ENCODE measurements at regions not wholly inside any gene's neighbourhood (a gene's known extent, or its start where the extent isn't known, plus 50 kb on each side); places are given as distances from the start of the nearest gene placed in this dataset.

DNA sequence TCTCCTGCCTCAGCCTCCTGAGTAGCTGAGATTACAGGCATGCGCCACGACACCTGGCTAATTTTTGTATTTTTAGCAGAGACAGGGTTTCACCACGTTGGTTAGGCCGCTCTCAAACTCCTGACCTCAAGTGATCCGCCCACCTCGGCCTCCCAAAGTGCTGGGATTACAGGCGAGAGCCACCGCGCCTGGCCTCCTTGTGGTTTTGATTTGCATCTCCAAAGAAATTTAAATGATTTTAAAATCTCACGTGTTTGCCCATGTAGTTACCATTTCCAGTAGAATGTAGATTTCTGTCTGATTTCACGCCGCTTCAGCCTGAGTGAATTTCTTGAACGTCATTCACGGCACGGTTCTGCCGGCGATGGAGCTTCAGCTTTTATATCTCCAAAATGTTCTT, 55.8 kb downstream of the IGF2 start:
- WGBS, 2 donors = 87 to 90% methylated on average over 17 of the region's 17 CpGs
- intact Hi-C loops (cut with DNase I) = no loop called here
- H3K4me1 ChIP-seq = no peaks in the 10 kb centered on the region
- H3K36me3 ChIP-seq = no peaks in the 10 kb centered on the region
- no peaks in the 10 kb centered on the region for H3K27me3 ChIP-seq
- TF ChIP-seq CTCF (IDR thresholded peaks at IDR 0.05) = no peak
- H3K4me3 ChIP-seq = no peak overlapping the region
- DNase-seq (no peak), FAIRE-seq (no peak), ATAC-seq (no peak)
- H3K9me3 ChIP-seq = no peaks in the 10 kb centered on the region
- no peak overlapping the region for H3K27ac ChIP-seq

- peak; percentile 58 to 87 (median 78) for ATAC-seq
- H3K9me3 ChIP-seq = no peaks in the 10 kb centered on the region
- WGBS, 2 donors = 46 to 47% methylated on average over 6 of the region's 6 CpGs
- FAIRE-seq = no peak
- H3K4me1 ChIP-seq = peaks cover 0 to 6% (median 0%) of the 10 kb centered on the region in 3 donors
- H3K27me3 ChIP-seq = no peaks in the 10 kb centered on the region
- DNase-seq = peak in 1 of 6 donors; percentile 10
- no peaks in the 10 kb centered on the region for H3K36me3 ChIP-seq
- intact Hi-C loops (cut with DNase I) = no loop called here
- no peak for TF ChIP-seq CTCF (IDR thresholded peaks at IDR 0.05)
- peak overlapping the region in 2 of 4 donors; percentile 5 to 40 for H3K27ac ChIP-seq
- H3K4me3 ChIP-seq = no peak overlapping the region
These were observed 62.0 kb downstream of the IGF2 start for GRCh38 chr11:2077061-2077802.

DNA sequence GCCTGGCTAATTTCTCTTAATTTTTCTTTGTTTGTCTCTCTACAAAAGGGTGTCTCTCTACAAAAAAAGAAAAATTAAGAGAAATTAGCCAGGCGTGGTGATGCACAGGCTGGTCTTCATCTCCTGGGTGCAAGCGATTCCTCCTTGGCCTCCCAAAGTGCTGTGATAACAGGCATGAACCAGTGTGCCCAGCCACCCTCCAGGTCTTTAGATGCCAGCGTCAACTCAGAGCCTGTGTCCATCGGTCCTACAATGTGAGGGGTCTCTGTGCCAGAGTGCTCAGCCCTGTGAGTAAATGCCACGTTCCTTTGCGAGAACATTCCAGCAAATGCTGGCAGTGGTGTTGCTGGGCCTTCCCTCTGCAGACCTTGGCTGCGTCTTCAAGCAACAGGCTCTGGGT, 62.7 kb downstream of the IGF2 start:
- Histone ChIP-seq H3K4me1 (peaks cover 0 to 6% (median 0%) of the 10 kb centered on the region in 3 donors), H3K27me3 (no peaks in the 10 kb centered on the region), H3K4me3 (no peak overlapping the region), H3K36me3 (no peaks in the 10 kb centered on the region), H3K9me3 (no peaks in the 10 kb centered on the region), H3K27ac (peak overlapping the region in 1 of 4 donors; percentile 40)
- FAIRE-seq (no peak), ATAC-seq (no peak), DNase-seq (peak in 1 of 6 donors; percentile 4)
- intact Hi-C loops (cut with DNase I) = no loop called here
- TF ChIP-seq CTCF (IDR thresholded peaks at IDR 0.05) = no peak
- 83 to 92% methylated on average over 7 of the region's 7 CpGs for WGBS, 2 donors

- no peak overlapping the region for H3K4me3 ChIP-seq
- ATAC-seq = no peak
- TF ChIP-seq CTCF (IDR thresholded peaks at IDR 0.05) = no peak
- no peaks in the 10 kb centered on the region for H3K9me3 ChIP-seq
- whole genome bisulfite sequencing, 2 donors = 58 to 66% methylated on average over 12 of the region's 12 CpGs
- peaks cover 0 to 6% (median 0%) of the 10 kb centered on the region in 3 donors for H3K4me1 ChIP-seq
- intact Hi-C loops (cut with DNase I) = no loop called here
- FAIRE-seq = no peak
- no peaks in the 10 kb centered on the region for H3K36me3 ChIP-seq
- no peaks in the 10 kb centered on the region for H3K27me3 ChIP-seq
- peak in 1 of 6 donors; percentile 5 for DNase-seq
- no peak overlapping the region for H3K27ac ChIP-seq
These were observed 64.8 kb downstream of the IGF2 start for GRCh38 chr11:2074266-2074825.
